HG03354 (cell line): ENCODE measurements at regions not wholly inside any gene's neighbourhood (a gene's known extent, or its start where the extent isn't known, plus 50 kb on each side); places are given as distances from the start of the nearest gene placed in this dataset.

Experiments
- ATAC-seq: cut with Tn5 transposase; IDR thresholded peaks from one replicate; pipeline ENCODE4 v1.9.1; 2021; ENCODE audit warnings: mild to moderate bottlenecking; ENCODE audit not compliant: unreplicated experiment, poor library complexity, severe bottlenecking

DNA sequence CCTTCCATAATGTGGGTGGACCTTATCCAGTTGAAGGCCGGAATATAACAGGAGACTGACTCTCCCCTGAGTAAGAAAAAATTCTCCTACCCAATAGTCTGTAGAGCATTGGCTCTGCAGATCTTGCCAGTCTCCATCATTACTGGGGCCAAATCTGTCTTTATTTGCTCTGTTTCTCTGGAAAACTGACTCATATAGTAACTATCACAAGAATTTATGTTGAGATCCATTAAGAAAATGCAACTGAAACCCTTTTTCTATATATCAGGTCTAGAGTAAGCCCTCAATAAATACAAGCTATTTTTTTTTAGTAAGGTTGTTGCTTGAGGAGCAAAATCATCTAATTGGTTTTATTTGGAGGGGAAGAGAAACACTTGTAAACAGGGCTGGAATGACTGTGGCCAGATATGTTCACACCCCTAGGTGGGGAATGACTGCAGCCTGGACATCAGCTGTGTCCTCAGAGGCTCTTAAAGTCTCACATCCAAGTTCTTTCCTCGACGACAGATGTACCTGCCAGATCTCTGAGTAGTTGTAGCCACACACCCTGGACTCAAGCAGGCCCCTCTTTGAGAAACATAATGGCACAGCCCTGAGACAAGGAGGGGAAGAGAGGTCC, 339.7 kb downstream of the TNS1 start:
- no peak for ATAC-seq

DNA sequence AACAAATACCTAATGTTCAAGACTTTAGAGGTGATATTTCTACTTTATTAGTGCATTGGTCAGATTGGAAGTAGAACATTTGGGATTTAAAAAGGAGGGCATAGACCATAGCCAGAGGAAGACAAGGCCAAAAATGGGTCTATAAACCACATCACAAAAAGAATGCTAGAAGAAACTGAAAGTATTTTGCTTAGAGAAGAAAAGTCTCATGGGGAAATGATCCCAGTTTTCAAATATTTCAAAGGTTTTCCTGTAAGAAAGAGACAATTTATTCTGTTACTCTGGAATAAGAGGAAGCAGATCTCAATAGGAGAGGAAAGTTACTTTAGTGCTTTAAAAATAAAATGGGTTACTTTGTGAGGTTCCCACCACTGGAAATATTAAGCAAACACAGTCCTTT, 341.4 kb downstream of the TNS1 start:
- ATAC-seq, result no peak

- no peak for ATAC-seq
These were observed 342.4 kb downstream of the TNS1 start for GRCh38 chr2:217660423-217660822.

DNA sequence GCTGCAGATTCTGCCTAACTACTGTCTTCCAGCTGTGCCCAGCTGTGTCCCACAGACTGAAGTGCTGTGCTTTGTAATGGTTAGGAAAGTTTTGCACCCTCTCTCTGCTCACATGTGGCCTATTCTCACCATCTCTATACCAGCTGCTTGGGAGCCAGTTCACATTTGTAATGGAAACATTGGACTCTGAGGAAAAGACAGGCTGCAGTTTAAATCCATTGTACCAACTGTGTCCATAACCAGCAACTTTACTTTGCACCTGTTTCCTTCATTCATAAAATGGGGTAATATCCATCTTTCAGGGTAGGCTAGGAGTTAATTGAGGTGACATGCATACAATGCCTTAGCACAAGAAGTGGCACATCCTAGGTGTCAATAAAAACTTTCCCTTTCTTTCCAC, 344.0 kb downstream of the TNS1 start:
- no peak for ATAC-seq

GRCh38 chr2:217657252-217657651, 345.5 kb downstream of the TNS1 start:
- ATAC-seq, result no peak

DNA sequence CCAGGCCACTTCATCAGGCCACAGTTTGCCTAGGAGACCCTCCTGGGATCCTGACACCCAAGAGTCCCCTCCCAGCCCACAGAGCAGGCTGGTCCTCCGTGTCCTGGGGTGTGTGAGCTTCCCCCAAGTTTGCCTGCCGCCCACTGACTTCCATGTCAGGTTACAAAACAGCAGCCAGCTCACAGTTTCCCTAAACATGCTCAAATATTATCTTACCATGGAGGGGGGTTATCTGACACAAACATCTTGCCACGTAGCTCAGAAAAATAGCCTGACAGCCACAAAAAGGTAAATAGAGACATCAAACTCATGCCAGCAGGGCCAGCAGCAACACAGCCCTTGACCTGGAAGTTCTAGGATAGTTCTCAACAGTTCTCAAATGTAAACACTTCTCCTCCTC, 346.5 kb downstream of the TNS1 start:
- ATAC-seq, result no peak

GRCh38 chr2:217655651-217656050, 347.1 kb downstream of the TNS1 start:
- no peak for ATAC-seq

DNA sequence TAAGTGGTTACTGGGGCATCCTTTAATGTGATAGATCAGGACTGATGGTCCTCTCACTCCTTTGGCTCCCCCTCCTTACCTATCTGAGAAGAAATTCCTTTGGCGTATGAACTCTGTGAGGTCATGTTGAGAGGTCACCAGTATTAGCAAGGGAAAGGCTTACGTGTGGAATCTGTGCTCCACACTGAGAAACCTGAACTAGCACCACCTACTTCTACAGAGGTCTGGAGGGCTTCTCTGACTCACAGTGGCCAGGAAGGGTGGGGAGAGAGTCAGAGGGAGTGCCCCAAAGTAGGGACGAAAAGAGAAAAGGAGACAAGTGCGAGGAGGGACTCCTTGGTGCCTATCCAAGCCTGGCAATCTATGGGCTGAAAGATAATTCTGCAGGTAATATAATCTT, 348.6 kb downstream of the TNS1 start:
- no peak for ATAC-seq

DNA sequence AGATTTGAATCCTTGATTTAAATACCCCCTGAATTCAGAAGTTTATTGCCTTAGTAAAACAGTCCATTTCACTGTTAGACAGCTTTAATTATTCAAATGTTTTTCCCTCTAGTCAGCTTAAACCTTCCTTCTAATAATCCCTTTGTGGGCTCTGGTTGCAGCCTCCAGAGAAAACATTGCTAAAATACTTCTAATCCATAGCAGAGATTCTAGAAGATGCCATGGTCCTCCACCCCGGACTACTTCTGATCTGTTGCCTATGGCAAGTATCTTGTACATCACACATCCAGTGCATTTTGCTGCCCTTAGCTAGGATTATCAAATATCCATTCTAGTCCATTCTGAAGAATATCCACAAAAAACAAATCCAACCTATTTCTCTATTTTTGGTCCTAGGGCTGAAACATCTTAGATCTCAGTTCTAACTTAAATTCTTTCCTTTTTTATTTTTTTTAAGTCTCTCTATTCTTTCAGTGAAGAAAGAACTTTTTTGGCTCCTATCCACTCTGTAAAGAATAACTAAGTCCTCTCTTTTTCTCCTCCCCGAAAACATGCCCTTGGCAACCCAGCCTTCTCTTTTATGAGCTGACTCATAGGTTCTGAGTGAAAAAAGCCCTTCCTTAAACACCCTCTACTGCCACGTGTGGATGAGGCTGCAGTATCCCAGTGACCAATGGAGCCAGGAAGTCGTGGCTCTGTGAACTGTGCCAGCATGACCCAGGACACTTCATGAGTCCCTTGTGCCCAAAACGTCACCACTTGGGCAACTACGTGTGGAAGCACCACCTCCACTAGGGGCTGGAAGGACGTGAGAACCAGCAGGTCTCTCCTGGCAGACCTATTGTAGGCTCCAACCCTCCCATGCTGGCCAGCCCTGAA, 349.8 kb downstream of the TNS1 start:
- ATAC-seq, result no peak

DNA sequence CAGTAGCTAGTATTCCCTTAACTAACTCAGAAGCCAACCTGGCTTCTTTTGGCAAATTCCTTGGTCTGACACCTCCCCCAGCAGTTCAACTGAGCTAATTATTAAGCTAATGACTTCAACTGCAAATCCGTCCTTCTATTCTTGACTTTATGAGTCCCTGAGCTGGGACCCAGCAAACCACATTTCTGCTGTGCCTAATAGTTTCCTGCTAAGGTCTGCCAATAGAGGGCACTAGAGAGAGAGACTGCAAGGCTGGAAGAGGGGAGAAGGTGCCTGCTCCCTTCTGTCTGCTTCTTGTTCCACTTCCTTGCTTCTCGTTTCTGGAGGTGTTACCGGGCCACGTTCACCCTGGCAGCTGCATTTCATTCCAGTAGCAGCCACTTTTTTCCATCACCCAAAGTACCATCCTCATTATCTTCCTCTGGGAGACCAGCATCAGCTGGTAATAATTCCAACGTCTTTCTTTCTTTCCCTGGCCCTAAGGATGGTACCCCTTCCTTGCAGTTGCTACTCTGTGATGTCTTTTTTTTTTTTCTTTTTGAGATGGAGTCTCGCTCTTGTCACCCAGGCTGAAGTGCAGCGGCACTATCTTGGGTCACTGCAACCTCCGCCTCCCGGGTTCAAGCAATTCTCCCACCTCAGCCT, 352.0 kb downstream of the TNS1 start:
- ATAC-seq, result peak; percentile 82

- no peak for ATAC-seq
These were observed 352.6 kb downstream of the TNS1 start for GRCh38 chr2:217650229-217650628.

- ATAC-seq, result no peak
These were observed 354.9 kb downstream of the TNS1 start for GRCh38 chr2:217647925-217648324.

DNA sequence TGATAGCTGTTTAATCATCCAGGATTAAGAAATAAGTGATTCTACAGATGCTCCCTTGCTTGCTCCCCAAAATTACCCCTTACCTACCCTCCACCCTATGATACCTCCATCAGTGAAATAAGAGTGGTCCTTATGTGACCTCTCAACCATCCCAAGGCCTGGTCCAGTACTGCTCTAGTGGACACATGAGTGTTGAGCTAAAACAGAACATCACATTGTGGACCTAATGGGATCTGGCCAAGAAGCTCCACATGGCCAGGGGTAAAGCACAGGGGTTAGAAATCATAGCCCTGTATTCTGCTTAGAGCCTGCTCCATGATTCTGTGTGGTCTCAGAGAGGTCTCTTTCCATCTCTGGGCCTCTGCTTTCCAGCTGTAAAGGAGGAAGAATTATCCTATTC, 355.6 kb downstream of the TNS1 start:
- no peak for ATAC-seq

DNA sequence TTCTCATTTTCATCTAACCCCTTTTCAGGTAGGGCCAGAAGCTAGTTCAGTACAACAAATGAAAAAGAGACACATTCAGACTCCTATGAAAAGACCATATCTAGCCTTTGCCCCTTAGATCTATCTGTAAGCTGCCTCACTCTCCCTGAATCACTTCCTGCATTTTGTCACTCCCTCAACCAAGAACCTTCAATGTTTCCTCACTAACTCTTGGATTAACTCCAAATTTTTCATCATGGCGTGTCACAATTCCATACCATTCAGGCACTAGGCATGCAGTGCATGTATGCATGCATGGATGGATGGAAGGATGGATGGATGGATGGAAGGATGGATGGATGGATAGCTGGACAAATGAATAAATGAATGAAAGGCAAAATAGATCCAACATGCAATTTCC, 356.9 kb downstream of the TNS1 start:
- ATAC-seq, result no peak

DNA sequence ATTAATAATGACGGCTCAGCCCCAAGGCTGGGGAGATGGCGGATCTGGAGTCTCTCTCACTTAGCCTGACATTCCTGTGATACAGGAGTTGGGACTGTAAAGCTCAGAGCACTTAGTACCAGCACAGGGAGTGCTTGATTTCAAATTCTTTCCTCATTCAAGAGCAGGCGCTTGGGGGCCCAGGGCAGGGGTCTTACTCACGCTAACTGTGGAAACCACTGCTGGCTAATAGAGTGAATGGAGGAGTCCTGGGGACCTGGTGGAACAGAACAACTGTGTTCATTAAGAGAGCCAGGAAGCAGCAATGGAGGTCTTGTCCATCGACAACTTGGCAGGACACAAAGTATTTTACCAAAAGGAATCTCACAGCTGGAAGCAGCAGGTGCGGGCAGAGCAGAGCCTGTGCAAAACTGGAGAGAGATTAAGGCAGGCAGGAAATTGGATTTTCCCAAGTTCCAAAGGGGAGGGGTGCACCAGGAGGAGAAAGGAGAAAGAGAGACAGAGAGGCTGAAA, 358.9 kb downstream of the TNS1 start:
- no peak for ATAC-seq

GRCh38 chr2:217642944-217643343, 359.9 kb downstream of the TNS1 start:
- ATAC-seq, result no peak

- no peak for ATAC-seq
These were observed 360.8 kb downstream of the TNS1 start for GRCh38 chr2:217641960-217642359.

- ATAC-seq, result no peak
These were observed 363.3 kb downstream of the TNS1 start for GRCh38 chr2:217639481-217639880.

DNA sequence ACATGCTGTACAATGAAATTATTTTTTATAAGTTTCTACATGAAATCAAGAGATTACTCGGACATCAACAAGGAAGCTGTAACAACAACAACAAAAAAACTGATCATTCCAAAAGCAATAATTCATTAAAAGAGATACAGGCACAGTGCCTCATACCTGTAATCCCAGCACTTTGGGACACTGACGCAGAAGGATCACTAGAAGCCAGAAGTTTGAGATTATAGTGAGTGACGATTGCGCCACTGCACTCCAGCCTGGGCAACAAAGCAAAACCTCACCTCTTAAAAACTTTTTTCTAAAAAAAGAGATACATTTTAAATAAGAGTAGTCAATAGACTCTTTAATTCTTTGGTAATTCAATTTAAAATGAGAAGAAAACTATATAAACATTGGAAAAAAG, 364.3 kb downstream of the TNS1 start:
- no peak for ATAC-seq

DNA sequence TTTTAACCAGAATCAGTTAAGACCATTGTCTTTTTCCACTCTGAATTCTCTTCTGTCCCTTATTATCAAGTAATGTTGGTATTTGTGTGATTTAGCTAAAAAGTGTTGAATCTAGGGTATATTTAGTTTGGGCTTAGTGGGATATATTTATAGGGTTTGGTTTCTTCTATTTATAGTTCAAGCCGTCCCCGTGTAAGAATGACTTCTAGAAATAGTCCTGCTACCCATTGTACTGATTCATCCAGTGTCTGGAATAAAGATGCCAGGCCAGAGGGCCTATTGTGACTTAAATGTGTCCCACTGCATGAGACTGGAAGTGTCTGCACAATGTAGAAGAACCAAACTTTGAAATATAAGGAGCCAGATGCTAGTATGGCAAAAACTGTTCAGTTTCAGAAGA, 364.8 kb downstream of the TNS1 start:
- ATAC-seq, result no peak
